HG03439 (cell line): ENCODE measurements at regions not wholly inside any gene's neighbourhood (a gene's known extent, or its start where the extent isn't known, plus 50 kb on each side); places are given as distances from the start of the nearest gene placed in this dataset.
"Not testable (repeated sequence)": the region's sequence is repeated elsewhere in the genome, so short reads cannot be mapped to it uniquely, and the experiment has no call there.

Source experiments
- ATAC-seq: cut with Tn5 transposase; IDR thresholded peaks from one replicate; pipeline ENCODE4 v1.9.1; 2021; ENCODE audit warnings: mild to moderate bottlenecking, moderate library complexity; ENCODE audit not compliant: unreplicated experiment

- no peak for ATAC-seq
Measured at GRCh38 chr10:34058845-34059614, 724.6 kb upstream of the NRP1 start.

- not testable (repeated sequence) for ATAC-seq
Measured at GRCh38 chr10:34055410-34055985, 721.0 kb upstream of the NRP1 start.

- ATAC-seq = no peak
Measured at GRCh38 chr10:34049887-34050286, 715.4 kb upstream of the NRP1 start.

- ATAC-seq = no peak
Measured at GRCh38 chr10:34049469-34049868, 715.0 kb upstream of the NRP1 start.

GRCh38 chr10:34047389-34047788 lies 712.9 kb upstream of the NRP1 start:
- ATAC-seq = no peak

- ATAC-seq = no peak
Measured at GRCh38 chr10:34046506-34047034, 712.1 kb upstream of the NRP1 start.

- ATAC-seq = no peak
Measured at GRCh38 chr10:34045571-34046190, 711.2 kb upstream of the NRP1 start.

GRCh38 chr10:34041871-34042270 lies 707.4 kb upstream of the NRP1 start:
- no peak for ATAC-seq

- no peak for ATAC-seq
Measured at GRCh38 chr10:34037499-34037898, 703.0 kb upstream of the NRP1 start.

- not testable (repeated sequence) for ATAC-seq
Measured at GRCh38 chr10:34035241-34035790, 700.8 kb upstream of the NRP1 start.

- ATAC-seq = no peak
Measured at GRCh38 chr10:34033078-34033477, 698.6 kb upstream of the NRP1 start.

GRCh38 chr10:34032564-34032963 lies 698.1 kb upstream of the NRP1 start:
- ATAC-seq = no peak

GRCh38 chr10:34031400-34031799 lies 696.9 kb upstream of the NRP1 start:
- ATAC-seq = no peak

- no peak for ATAC-seq
Measured at GRCh38 chr10:34029455-34029854, 695.0 kb upstream of the NRP1 start.

- ATAC-seq = no peak
Measured at GRCh38 chr10:34028936-34029335, 694.5 kb upstream of the NRP1 start.

GRCh38 chr10:34024693-34025425 lies 690.4 kb upstream of the NRP1 start:
- ATAC-seq = no peak

GRCh38 chr10:34024282-34024681 lies 689.8 kb upstream of the NRP1 start:
- no peak for ATAC-seq

GRCh38 chr10:34022195-34022594 lies 687.7 kb upstream of the NRP1 start:
- ATAC-seq = no peak

GRCh38 chr10:34018784-34019183 lies 684.3 kb upstream of the NRP1 start:
- no peak for ATAC-seq

GRCh38 chr10:34018129-34018528 lies 683.7 kb upstream of the NRP1 start:
- no peak for ATAC-seq

- no peak for ATAC-seq
Measured at GRCh38 chr10:34017281-34017680, 682.8 kb upstream of the NRP1 start.
